C4-2B (cell line): ENCODE measurements at regions not wholly inside any gene's neighbourhood (a gene's known extent, or its start where the extent isn't known, plus 50 kb on each side); places are given as distances from the start of the nearest gene placed in this dataset.
A peak's percentile ranks its signal among the peaks of the same experiment; 100 is the strongest.

ENCODE experiments used
- H3K27ac ChIP-seq: fragments of 450-650 bp; 2 replicates; pipeline ENCODE4 v1.5.1; 2017
- CTCF ChIP-seq: fragments of 450-650 bp; conservative IDR thresholded peaks from 2 replicates; pipeline ENCODE4 v1.5.1; 2017; ENCODE audit warnings: mild to moderate bottlenecking
- ZFX ChIP-seq: fragments of 450-650 bp; IDR thresholded peaks from 2 replicates; pipeline ENCODE4 v1.6.1; 2017

- peak; percentile 30 for TF ChIP-seq CTCF
- no peak for TF ChIP-seq ZFX
- no peak overlapping the region for H3K27ac ChIP-seq
These were observed 1929.8 kb upstream of the LRRTM1 start for GRCh38 chr2:82234283-82234874.

- H3K27ac ChIP-seq, result no peak overlapping the region
- TF ChIP-seq CTCF (no peak), ZFX (no peak)
These were observed 1929.3 kb upstream of the LRRTM1 start for GRCh38 chr2:82233806-82234205.

GRCh38 chr2:82230406-82230805 lies 1925.9 kb upstream of the LRRTM1 start:
- TF ChIP-seq ZFX, result no peak
- TF ChIP-seq CTCF, result no peak
- no peak overlapping the region for H3K27ac ChIP-seq

- no peak overlapping the region for H3K27ac ChIP-seq
- TF ChIP-seq ZFX (no peak), CTCF (no peak)
These were observed 1921.9 kb upstream of the LRRTM1 start for GRCh38 chr2:82226441-82226840.

- no peak overlapping the region for H3K27ac ChIP-seq
- TF ChIP-seq ZFX, result no peak
- no peak for TF ChIP-seq CTCF
These were observed 1919.9 kb upstream of the LRRTM1 start for GRCh38 chr2:82224301-82224940.

DNA sequence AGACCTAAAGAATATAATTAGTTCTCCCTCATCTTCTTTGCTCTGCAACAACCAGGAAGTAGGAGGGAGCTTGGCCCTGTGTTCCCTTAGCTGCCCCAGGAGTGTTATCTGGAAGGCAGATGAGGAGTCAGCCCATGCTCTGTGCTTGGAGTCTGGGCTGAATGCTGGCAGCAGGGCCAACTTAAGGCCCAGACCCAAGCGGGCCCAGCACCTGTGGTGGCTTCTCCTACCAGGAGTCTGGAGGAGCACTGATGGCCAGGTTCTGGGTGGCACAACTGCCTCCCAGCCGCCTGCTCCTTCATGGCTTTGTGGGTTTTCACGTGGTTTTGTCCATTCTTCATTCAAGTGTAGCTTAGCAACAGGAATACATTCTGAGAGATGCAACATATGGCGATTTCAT lies 1910.7 kb upstream of the LRRTM1 start:
- H3K27ac ChIP-seq, result no peak overlapping the region
- TF ChIP-seq ZFX (no peak), CTCF (no peak)

DNA sequence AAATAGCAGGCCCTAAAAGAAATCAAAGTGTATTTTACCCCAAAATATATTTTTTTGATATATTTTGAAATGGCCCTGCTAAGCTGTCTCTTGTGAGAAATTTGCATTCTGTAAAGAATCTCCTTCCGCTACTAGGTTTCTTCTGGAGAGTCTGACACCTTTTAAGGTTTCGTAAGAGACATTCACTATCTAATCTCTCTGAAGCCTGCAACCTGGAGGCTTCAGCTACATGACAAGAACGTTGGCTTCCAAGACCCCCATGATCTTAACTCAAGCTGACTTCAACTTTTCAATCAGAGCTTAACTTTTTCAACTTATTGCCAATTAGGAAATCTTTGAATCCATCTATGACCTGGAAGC lies 1894.9 kb upstream of the LRRTM1 start:
- no peak overlapping the region for H3K27ac ChIP-seq
- TF ChIP-seq CTCF (no peak), ZFX (no peak)
